ENCODE measurements at regions not wholly inside any gene's neighbourhood (a gene's known extent, or its start where the extent isn't known, plus 50 kb on each side); places are given as distances from the start of the nearest gene placed in this dataset.
A peak's percentile ranks its signal among the peaks of the same experiment; 100 is the strongest.

DNA sequence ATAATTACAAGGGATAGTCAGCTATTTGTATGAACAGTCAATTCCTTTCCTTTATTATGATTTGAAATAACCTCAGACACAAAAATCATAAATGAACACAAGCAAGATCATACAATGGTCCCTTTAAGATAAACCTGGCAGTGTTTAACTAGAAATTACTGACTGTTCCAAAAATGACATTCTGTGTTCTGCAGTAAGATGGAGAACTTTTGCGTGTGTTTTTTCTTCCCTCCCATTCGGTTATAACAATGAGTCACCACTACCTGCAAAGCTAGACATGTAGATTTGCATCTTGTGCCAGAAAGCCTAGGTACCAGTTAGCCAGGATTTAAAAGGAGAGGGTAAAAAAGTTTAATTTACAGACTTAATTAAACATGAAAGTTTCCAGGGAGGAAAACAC lies 248.2 kb upstream of the ADAMTS9 start:
- intact Hi-C loops (cut with DNase I; ENCODE audit: low total_unique reads) = no loop called here

GRCh38 chr3:64932666-64933342 lies 245.0 kb upstream of the ADAMTS9 start:
- H3K4me3 ChIP-seq = no peak overlapping the region
- H3K9me3 ChIP-seq = peaks cover 0 to 6% (median 5%) of the 10 kb centered on the region in 3 donors
- no peak overlapping the region for H3K27ac ChIP-seq
- TF ChIP-seq, protein P1, sequence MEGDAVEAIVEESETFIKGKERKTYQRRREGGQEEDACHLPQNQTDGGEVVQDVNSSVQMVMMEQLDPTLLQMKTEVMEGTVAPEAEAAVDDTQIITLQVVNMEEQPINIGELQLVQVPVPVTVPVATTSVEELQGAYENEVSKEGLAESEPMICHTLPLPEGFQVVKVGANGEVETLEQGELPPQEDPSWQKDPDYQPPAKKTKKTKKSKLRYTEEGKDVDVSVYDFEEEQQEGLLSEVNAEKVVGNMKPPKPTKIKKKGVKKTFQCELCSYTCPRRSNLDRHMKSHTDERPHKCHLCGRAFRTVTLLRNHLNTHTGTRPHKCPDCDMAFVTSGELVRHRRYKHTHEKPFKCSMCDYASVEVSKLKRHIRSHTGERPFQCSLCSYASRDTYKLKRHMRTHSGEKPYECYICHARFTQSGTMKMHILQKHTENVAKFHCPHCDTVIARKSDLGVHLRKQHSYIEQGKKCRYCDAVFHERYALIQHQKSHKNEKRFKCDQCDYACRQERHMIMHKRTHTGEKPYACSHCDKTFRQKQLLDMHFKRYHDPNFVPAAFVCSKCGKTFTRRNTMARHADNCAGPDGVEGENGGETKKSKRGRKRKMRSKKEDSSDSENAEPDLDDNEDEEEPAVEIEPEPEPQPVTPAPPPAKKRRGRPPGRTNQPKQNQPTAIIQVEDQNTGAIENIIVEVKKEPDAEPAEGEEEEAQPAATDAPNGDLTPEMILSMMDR (IDR thresholded peaks at IDR 0.05) = no peak
- peaks cover 0 to 27% (median 12%) of the 10 kb centered on the region in 4 donors for H3K4me1 ChIP-seq
- intact Hi-C loops (cut with DNase I; ENCODE audit: low total_unique reads) = no loop called here
- DNase-seq = no peak
- H3K36me3 ChIP-seq = peaks cover 0 to 8% (median 6%) of the 10 kb centered on the region in 3 donors
- no peaks in the 10 kb centered on the region for H3K27me3 ChIP-seq

More for the DNA sequence above, 248.2 kb upstream of the ADAMTS9 start:
- Histone ChIP-seq H3K27me3 (no peaks in the 10 kb centered on the region), H3K4me1 (peaks cover 0 to 27% (median 12%) of the 10 kb centered on the region in 4 donors), H3K27ac (peak overlapping the region; percentile 35 to 47), H3K4me3 (no peak overlapping the region), H3K36me3 (peaks cover 0 to 7% (median 1%) of the 10 kb centered on the region in 3 donors), H3K9me3 (peaks cover 0 to 6% (median 5%) of the 10 kb centered on the region in 3 donors)
- DNase-seq = no peak
- TF ChIP-seq, protein P1 (IDR thresholded peaks at IDR 0.05) = no peak

DNA sequence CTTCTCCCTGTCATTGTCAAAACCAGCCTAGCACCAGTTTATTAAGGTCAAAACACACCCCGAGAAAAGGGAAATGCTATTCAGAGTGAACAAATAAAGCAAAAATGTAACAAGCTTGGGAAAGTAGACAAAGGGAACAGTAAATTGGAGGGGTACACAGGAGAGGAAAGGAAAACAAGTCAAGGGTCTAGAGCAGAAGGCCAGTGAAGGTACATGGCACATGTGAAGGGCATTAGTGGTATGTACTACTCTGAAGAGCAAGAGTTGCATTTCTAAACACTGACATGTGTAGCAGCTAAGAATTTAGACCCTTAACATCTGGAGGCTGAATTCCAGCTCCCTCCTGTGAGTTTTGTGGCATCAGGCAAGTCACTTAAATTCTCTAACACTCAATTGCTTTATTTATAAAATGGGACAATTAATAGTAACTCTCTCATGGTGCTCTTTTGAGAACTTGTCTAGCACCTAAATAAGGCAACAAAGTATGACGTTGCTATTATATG lies 244.3 kb upstream of the ADAMTS9 start:
- Histone ChIP-seq H3K36me3 (peaks cover 0 to 8% (median 6%) of the 10 kb centered on the region in 3 donors), H3K4me3 (no peak overlapping the region)
- DNase-seq = no peak

GRCh38 chr3:64930891-64931290 lies 243.1 kb upstream of the ADAMTS9 start:
- TF ChIP-seq, protein P1 (IDR thresholded peaks at IDR 0.05) = no peak
- intact Hi-C loops (cut with DNase I; ENCODE audit: low total_unique reads) = no loop called here
- peaks cover 0 to 8% (median 6%) of the 10 kb centered on the region in 3 donors for H3K36me3 ChIP-seq
- H3K27ac ChIP-seq = no peak overlapping the region
- no peak overlapping the region for H3K4me3 ChIP-seq
- peaks cover 0 to 6% (median 5%) of the 10 kb centered on the region in 3 donors for H3K9me3 ChIP-seq
- H3K27me3 ChIP-seq = no peaks in the 10 kb centered on the region
- no peak for DNase-seq
- peaks cover 0 to 9% (median 5%) of the 10 kb centered on the region in 4 donors for H3K4me1 ChIP-seq

More for the DNA sequence above, 244.3 kb upstream of the ADAMTS9 start:
- TF ChIP-seq, protein P1 (IDR thresholded peaks at IDR 0.05) = no peak
- Histone ChIP-seq H3K9me3 (peaks cover 0 to 6% (median 5%) of the 10 kb centered on the region in 3 donors), H3K27me3 (no peaks in the 10 kb centered on the region), H3K4me1 (peaks cover 0 to 21% (median 11%) of the 10 kb centered on the region in 4 donors), H3K27ac (no peak overlapping the region)
- intact Hi-C loops (cut with DNase I; ENCODE audit: low total_unique reads) = no loop called here

GRCh38 chr3:64928683-64929082 lies 240.9 kb upstream of the ADAMTS9 start:
- no peak for DNase-seq
- H3K36me3 ChIP-seq = peaks cover 0 to 8% (median 6%) of the 10 kb centered on the region in 3 donors
- no peak overlapping the region for H3K4me3 ChIP-seq
- TF ChIP-seq, protein P1 (IDR thresholded peaks at IDR 0.05) = no peak
- H3K27ac ChIP-seq = no peak overlapping the region
- peaks cover 0 to 10% (median 4%) of the 10 kb centered on the region in 4 donors for H3K4me1 ChIP-seq
- intact Hi-C loops (cut with DNase I; ENCODE audit: low total_unique reads) = loop anchor here (10.0 kb wide), 1 partner anchor 84 kb away; no protein-coding TSS in a partner anchor
- peaks cover 0 to 6% (median 5%) of the 10 kb centered on the region in 3 donors for H3K9me3 ChIP-seq
- no peaks in the 10 kb centered on the region for H3K27me3 ChIP-seq

All from tibial artery (tissue), 4 donors.